22Rv1 (cell line): ENCODE measurements at regions not wholly inside any gene's neighbourhood (a gene's known extent, or its start where the extent isn't known, plus 50 kb on each side); places are given as distances from the start of the nearest gene placed in this dataset.

Experiments
- CTCF ChIP-seq: fragments of 450-650 bp; IDR thresholded peaks from 2 replicates; pipeline ENCODE4 v1.5.1; 2017; ENCODE audit warnings: mild to moderate bottlenecking
- ZFX ChIP-seq: fragments of 450-650 bp; IDR thresholded peaks from 2 replicates; pipeline ENCODE4 v1.6.1; 2017; ENCODE audit warnings: antibody characterized with exemption, borderline replicate concordance

GRCh38 chr6:51322505-51322904, 503.8 kb downstream of the TFAP2B start:
- TF ChIP-seq CTCF = no peak
- TF ChIP-seq ZFX = no peak
